Fibroblast of lung (primary cell): ENCODE measurements at regions not wholly inside any gene's neighbourhood (a gene's known extent, or its start where the extent isn't known, plus 50 kb on each side); places are given as distances from the start of the nearest gene placed in this dataset.

Experiments used
- DNase-seq, 2 donors: peaks; one replicate each; pipeline versions ENCODE4 v3.0.0 to v3.0.0-alpha.2; 2010; ENCODE audit warnings: low read depth in 2 of 2
- H2AFZ ChIP-seq: 2 replicates; pipeline ENCODE4 v1.5.1; 2012; ENCODE audit warnings: low read length, control low read depth, inconsistent platforms
- H3K27ac ChIP-seq: 2 replicates; pipeline ENCODE4 v1.5.1; 2011; ENCODE audit warnings: low read length, control low read depth; ENCODE audit not compliant: insufficient read depth
- H3K27me3 ChIP-seq: 2 replicates; pipeline ENCODE4 v1.5.1; 2011; ENCODE audit warnings: mild to moderate bottlenecking, low read length; ENCODE audit not compliant: control insufficient read depth, insufficient read depth
- H3K36me3 ChIP-seq: 2 replicates; pipeline ENCODE4 v1.5.1; 2011; ENCODE audit warnings: low read length; ENCODE audit not compliant: control insufficient read depth, insufficient read depth
- H3K4me1 ChIP-seq: 2 replicates; pipeline ENCODE4 v1.5.1; 2011; ENCODE audit warnings: low read length; ENCODE audit not compliant: control insufficient read depth, insufficient read depth; ENCODE audit errors: extremely low read depth
- H3K4me2 ChIP-seq: 2 replicates; pipeline ENCODE4 v1.5.1; 2011; ENCODE audit warnings: low read length, control low read depth; ENCODE audit not compliant: insufficient read depth; ENCODE audit errors: extremely low read depth
- H3K4me3 ChIP-seq, 4 experiments: fragments of 200-600 bp in 1 of 4; sonication (generic) in 1 of 4; replicated peaks in 1 of 4; 2 replicates each; pipeline ENCODE4 v1.5.1; 2011 to 2016; ENCODE audit warnings: low read length in 4 of 4, low read depth in 3 of 4, mild to moderate bottlenecking in 3 of 4, control low read depth in 2 of 4, inconsistent platforms in 1 of 4, mixed read lengths in 1 of 4; ENCODE audit not compliant: insufficient read depth in 1 of 4; ENCODE audit errors: control extremely low read depth in 1 of 4
- H3K79me2 ChIP-seq: 2 replicates; pipeline ENCODE4 v1.5.1; 2012; ENCODE audit warnings: mild to moderate bottlenecking, low read length, inconsistent platforms; ENCODE audit not compliant: control insufficient read depth, insufficient read depth
- H3K9ac ChIP-seq: 2 replicates; pipeline ENCODE4 v1.5.1; 2011; ENCODE audit warnings: mild to moderate bottlenecking, low read length, control low read depth; ENCODE audit not compliant: insufficient read depth
- H3K9me3 ChIP-seq: 2 replicates; pipeline ENCODE4 v1.5.1; 2012; ENCODE audit warnings: low read depth, low read length; ENCODE audit not compliant: control insufficient read depth, insufficient read depth
- H4K20me1 ChIP-seq: 2 replicates; pipeline ENCODE4 v1.5.1; 2011; ENCODE audit warnings: low read length; ENCODE audit not compliant: control insufficient read depth, insufficient read depth; ENCODE audit errors: extremely low read depth
- EZH2 ChIP-seq: IDR thresholded peaks from 2 replicates; pipeline ENCODE4 v1.5.1; 2012; ENCODE audit warnings: low read length, control low read depth, mild to moderate bottlenecking; ENCODE audit errors: missing control alignments
- TF ChIP-seq, protein P1 (sequence below), 2 donors: IDR thresholded peaks in 1 of 2; conservative IDR thresholded peaks in 1 of 2; 1 replicate in 1 of 2; 2 replicates in 1 of 2; pipeline ENCODE4 v1.5.1; 2011 to 2012; ENCODE audit warnings: low read length in 2 of 2, control low read depth in 1 of 2, inconsistent platforms in 1 of 2, low read depth in 1 of 2, mild to moderate bottlenecking in 1 of 2

- Histone ChIP-seq H3K9me3 (no peaks in the 10 kb centered on the region), H3K27ac (no peak overlapping the region)
- TF ChIP-seq EZH2, result no peak
- TF ChIP-seq, protein P1, sequence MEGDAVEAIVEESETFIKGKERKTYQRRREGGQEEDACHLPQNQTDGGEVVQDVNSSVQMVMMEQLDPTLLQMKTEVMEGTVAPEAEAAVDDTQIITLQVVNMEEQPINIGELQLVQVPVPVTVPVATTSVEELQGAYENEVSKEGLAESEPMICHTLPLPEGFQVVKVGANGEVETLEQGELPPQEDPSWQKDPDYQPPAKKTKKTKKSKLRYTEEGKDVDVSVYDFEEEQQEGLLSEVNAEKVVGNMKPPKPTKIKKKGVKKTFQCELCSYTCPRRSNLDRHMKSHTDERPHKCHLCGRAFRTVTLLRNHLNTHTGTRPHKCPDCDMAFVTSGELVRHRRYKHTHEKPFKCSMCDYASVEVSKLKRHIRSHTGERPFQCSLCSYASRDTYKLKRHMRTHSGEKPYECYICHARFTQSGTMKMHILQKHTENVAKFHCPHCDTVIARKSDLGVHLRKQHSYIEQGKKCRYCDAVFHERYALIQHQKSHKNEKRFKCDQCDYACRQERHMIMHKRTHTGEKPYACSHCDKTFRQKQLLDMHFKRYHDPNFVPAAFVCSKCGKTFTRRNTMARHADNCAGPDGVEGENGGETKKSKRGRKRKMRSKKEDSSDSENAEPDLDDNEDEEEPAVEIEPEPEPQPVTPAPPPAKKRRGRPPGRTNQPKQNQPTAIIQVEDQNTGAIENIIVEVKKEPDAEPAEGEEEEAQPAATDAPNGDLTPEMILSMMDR (conservative IDR thresholded peaks at IDR 0.05 in 1 of 2, IDR thresholded peaks at IDR 0.05 in 1 of 2; ENCODE audit: low read depth in 1 of 2, low read length in 2 of 2), result no peak
Observed at GRCh38 chr13:61722119-61722518, 306.5 kb upstream of the PCDH20 start.

GRCh38 chr13:61712621-61713020, 297.0 kb upstream of the PCDH20 start:
- Histone ChIP-seq H3K36me3 (no peaks in the 10 kb centered on the region), H4K20me1 (no peaks in the 10 kb centered on the region), H3K4me2 (no peak overlapping the region), H3K79me2 (no peaks in the 10 kb centered on the region), H3K9ac (no peak overlapping the region), H3K27ac (no peak overlapping the region), H2AFZ (no peak overlapping the region), H3K9me3 (no peaks in the 10 kb centered on the region), H3K4me3 (no peak overlapping the region), H3K4me1 (no peaks in the 10 kb centered on the region), H3K27me3 (no peaks in the 10 kb centered on the region)
- DNase-seq, result no peak
- TF ChIP-seq EZH2, result no peak
- TF ChIP-seq, protein P1 (conservative IDR thresholded peaks at IDR 0.05 in 1 of 2, IDR thresholded peaks at IDR 0.05 in 1 of 2; ENCODE audit: low read depth in 1 of 2, low read length in 2 of 2), result no peak

More at GRCh38 chr13:61722119-61722518, 306.5 kb upstream of the PCDH20 start:
- H4K20me1 ChIP-seq, result no peaks in the 10 kb centered on the region
- H3K79me2 ChIP-seq, result no peaks in the 10 kb centered on the region
- no peaks in the 10 kb centered on the region for H3K27me3 ChIP-seq
- H3K36me3 ChIP-seq, result no peaks in the 10 kb centered on the region
- H3K4me3 ChIP-seq, result no peak overlapping the region
- H2AFZ ChIP-seq, result no peak overlapping the region
- H3K4me2 ChIP-seq, result no peak overlapping the region
- DNase-seq, result no peak
- H3K9ac ChIP-seq, result no peak overlapping the region
- no peaks in the 10 kb centered on the region for H3K4me1 ChIP-seq

DNA sequence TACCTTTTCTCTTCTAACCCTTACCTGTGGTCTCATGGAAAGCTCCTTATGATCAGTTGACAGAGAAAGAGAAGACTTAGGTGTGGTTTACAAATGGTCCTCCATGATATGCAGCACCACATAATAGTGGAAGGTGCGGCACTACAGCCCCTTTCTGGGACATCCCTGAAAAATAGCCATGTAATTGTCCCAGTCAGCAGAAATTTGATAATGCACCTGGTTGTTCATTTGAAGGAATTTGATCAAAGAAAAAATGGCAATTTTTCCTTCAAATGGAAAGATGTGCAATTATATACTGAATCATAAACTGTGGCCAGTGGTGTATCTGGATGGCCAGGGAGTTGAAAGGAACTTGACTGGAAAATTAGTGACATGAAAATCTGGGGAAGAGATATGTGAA, 293.6 kb upstream of the PCDH20 start:
- H3K4me2 ChIP-seq, result no peak overlapping the region
- no peaks in the 10 kb centered on the region for H4K20me1 ChIP-seq
- H3K9ac ChIP-seq, result no peak overlapping the region
- no peaks in the 10 kb centered on the region for H3K79me2 ChIP-seq
- H3K4me1 ChIP-seq, result no peaks in the 10 kb centered on the region
- TF ChIP-seq, protein P1 (conservative IDR thresholded peaks at IDR 0.05 in 1 of 2, IDR thresholded peaks at IDR 0.05 in 1 of 2; ENCODE audit: low read depth in 1 of 2, low read length in 2 of 2), result no peak
- no peak for TF ChIP-seq EZH2
- DNase-seq, result no peak
- H3K27ac ChIP-seq, result no peak overlapping the region
- H2AFZ ChIP-seq, result no peak overlapping the region
- H3K36me3 ChIP-seq, result no peaks in the 10 kb centered on the region
- no peaks in the 10 kb centered on the region for H3K27me3 ChIP-seq
- H3K9me3 ChIP-seq, result no peaks in the 10 kb centered on the region
- no peak overlapping the region for H3K4me3 ChIP-seq
